ENCODE measurements at regions not wholly inside any gene's neighbourhood (a gene's known extent, or its start where the extent isn't known, plus 50 kb on each side); places are given as distances from the start of the nearest gene placed in this dataset.

DNA sequence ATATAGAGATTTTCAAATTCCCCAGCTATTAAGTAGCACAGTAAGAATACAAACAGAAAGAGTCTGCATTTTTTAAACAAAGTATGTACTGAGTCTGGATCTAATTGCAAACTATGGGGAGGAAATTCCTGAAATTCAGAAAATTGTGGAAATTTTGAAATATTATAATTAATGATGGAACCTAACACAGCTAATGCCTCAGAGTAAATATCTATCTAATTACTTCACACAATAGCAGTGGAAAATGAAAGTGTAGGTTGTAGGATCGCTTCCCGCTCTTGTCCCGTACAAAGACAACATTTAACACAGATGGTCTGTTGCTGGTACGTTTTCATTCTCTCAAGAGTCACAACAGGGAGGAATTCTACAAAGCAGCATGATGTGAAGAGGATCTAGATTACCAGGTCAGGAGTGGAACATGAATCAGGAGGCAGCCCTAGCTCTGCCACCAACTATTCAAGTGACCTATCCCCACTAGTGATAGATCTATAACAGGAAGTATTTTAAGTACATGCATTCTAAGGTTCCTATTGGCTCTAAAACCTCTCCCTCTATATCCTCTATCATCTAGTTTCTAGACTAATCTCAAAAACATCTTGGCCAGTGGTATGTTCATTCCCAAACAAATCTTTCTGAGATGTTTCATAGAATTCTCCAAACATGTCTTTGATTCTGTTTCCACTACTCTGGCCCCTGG is 58.9 kb upstream of the GRAMD2B start:
- no peak for DNase-seq

DNA sequence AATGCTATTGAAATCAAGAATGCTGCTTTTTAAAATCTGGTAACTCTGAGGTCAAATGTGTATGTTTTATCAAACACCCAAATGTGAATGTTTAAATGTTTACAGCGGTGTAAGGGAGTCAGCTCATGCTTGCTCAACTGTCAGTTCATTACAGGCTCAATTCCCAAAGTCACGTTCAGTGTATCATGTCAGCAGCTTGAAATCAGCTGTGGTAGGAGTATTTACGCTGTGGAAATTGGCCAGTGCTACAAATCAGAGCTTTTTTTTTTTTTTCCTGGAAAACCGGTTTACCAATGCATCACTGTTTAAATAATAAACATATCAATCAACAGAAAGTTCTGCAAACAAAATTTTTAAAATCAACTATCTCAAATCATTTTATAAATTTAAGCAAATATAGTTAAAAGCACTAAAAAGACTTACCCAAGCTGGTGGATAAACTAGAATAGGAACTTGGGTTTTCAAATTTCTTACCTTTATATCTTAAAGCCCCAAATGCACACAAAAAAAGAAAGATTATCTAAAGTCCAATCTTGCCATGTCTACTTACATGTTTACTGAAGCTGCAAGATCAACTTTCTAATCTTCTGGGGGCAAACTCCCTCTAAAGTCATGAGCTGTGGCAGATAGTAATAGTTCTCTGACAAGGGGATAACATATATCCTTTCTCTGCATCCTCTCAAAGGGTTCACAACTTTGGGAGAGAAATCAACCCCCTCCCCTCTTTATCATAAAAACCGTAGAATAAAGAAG is 57.6 kb upstream of the GRAMD2B start:
- DNase-seq, result no peak

DNA sequence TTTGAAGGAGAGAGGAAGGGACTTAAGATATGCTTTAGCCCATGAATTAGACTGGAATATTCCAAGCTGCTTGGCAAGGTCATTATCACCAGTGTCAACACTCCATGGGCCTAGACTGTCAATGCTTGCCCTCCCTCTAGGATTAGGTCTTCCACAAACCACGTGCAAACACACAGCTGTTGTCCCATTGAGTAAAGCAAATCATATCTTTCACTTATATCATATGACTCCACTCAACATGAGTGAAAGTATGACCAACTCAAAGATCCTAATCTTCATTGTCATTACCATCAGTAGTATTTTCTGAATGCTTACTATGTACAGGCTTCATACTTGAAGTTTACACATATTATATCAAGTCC is 57.0 kb upstream of the GRAMD2B start:
- no peak for DNase-seq

DNA sequence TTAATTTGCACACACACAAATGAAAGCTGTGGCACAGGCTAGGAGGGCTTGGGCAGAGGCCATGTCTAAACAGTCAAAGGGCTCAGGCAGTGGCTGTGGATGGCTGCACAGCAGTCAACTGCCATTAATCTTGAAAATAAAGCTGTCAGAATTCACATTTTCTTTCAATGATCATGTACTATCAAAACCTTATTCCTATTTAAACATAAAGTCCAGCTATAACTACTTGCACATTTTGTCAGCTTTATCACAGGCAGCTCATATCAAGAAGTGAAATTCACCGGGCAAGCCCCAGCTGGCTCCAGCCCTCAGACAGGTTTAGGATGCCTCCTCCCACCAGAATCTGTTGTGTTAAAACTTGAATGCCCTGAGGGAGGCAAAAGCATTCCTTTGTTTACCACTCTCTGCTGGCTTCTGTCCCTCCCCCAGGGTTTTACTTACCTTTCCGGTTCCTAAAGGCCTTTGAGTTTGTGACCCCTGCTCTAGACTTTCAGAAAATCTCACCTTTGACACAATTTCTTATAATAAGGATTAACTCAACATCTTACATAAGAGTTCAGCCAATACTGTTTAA is 54.9 kb upstream of the GRAMD2B start:
- DNase-seq, result no peak

DNA sequence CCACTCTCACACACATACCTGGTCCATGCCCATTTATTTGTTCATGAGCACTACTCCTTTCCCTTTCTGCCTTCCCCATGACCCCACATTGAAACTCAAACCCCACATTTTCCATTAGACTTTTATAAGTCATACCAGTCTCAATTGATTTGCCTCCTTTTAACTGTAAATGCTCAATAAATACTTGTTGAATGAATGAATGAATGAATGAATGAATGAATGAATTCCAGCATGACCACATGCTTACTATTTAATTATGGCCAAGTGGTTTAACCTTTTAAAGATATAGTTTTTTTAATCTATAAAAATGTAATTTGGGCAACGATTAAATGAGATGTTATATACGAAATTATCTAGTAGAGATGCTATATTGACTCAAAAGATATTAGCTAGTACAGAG is 54.1 kb upstream of the GRAMD2B start:
- no peak for DNase-seq

DNA sequence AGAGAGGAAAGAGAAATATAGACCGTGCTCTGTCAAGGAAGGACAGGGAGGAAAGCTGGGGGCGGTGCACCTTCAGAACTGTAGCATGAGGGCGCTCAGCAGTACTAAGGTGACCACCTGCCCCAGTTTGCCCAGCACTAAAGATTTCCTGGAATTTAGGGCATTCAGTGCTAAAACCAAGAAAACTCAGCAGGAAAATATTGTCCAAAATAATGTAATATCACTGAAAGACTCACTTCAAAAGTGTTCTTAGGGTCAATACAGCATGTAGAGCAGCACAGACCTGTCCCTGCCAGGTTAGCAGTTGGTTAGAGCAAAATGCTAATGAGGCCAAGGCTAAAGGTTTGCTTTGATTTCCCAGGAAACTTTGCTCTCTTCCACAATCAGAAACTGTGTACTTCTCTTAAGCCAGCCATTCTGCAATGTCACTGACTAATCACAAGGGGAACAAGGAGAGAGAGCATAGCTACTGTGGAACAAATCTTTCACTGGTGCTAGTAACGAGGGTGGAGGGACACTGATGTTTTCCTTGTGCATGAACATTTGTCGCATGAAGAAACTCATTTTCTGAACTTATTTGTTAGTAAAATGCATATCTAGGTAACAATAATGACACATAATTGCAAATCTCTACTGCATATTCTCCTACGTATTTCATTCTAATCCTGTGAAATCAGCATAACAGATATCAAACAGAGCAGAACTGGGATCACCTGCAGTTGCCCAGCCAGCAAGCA is 53.0 kb upstream of the GRAMD2B start:
- no peak for DNase-seq

DNA sequence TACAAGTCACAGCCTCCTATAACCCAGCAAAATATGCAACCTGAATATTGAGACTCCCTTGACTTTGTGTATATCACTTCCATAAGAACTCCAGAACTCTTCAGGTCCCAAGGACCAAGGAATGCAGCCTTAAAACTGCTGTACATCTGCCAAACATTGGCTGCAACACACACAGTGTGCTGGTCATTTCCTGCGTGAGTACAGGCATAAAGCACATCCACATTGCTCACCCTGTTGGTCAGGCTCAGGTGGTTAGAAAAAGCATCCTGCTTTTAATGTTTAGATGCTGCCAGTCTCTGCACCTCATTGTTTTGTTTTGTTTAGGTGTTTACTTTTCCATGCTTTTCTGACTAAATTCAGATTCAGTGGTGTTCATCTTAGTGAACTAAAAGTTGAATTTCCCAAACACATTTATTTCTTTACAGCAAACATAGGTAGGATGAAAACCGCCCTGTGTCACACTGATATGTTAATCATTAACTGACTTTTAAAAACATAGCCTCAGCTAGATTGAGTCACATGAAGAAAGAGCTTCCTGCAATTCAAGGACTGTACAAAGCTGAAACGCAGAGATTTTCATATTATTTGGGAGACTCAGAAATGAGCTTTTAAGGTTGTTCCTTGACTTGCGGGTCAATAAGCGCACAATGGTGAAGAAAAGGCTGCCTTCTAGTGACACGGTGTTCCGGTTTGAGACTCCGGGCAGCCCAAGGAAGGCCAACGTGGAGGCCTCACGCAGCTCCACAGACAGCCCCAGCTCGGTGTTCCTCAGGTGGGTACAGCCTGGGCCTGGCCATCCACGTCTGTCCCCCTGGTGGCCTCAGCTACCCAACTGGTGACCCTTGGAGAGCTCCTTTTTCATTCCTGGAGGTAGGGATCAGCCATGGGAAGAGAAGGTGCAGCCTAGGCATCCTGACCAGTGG is 52.2 kb upstream of the GRAMD2B start:
- DNase-seq, result no peak

DNA sequence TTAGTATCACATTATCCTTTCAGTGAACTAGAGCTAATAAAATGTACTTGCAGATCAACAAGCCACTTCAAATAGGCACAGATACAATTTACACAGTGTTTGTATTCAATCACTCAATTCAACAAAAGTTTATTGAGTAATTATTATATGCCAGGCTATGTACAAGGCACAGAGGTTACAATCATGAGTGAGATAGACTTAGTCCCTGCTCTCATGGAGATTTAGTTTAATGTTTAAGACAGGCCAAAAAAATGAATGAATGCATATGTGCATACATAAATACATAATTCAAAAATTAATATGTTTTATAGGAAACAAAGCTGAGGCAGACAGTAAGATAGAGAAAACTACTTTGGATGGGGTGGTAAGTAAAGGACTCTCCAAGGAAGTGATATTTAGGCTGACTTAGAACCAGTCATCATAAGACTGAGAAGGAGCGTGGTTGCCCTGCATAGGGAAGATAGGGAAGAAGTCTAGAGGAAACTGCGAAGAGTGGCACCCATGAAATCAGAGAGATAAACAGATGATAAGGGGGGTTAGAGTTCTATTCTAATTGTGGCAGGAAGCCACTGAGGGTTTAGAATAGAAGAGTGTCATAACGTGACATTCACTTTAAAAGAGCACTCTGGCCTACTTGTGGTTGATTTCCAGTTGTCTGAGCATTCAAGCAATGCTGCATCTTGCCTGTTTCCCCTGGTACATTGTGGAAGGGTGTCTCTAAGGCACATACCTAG is 49.7 kb upstream of the GRAMD2B start:
- DNase-seq, result no peak

Measured in effector CD4-positive, alpha-beta T cell (primary cell).